ENCODE measurements at regions not wholly inside any gene's neighbourhood (a gene's known extent, or its start where the extent isn't known, plus 50 kb on each side); places are given as distances from the start of the nearest gene placed in this dataset.

- H3K4me1 ChIP-seq (ENCODE audit: insufficient read depth, low read length, poor library complexity, severe bottlenecking) = peaks cover 12% of the 10 kb centered on the region
- no TSS peak for BruUV-seq (replicated peaks)
- H3K27me3 ChIP-seq (replicated peaks; ENCODE audit: insufficient read depth, low read depth, low read length, poor library complexity) = no peaks in the 10 kb centered on the region
- POLR2A ChIA-PET (ENCODE audit: low non-redundant PET) = no interaction called here
- CTCF ChIA-PET = no interaction called here
- no peak overlapping the region for H3K4me3 ChIP-seq (ENCODE audit: low read depth, low read length, poor library complexity, severe bottlenecking)
- no peak for DNase-seq (ENCODE audit: low spot score)
- intact Hi-C loops (cut with micrococcal nuclease; ENCODE audit: unreplicated experiment) = no loop called here
- H3K9me3 ChIP-seq (ENCODE audit: low read depth, low read length, poor library complexity, severe bottlenecking) = no peaks in the 10 kb centered on the region
- H3K36me3 ChIP-seq (ENCODE audit: insufficient read depth, low read length, poor library complexity, severe bottlenecking) = no peaks in the 10 kb centered on the region
- TF ChIP-seq CTCF (conservative IDR thresholded peaks at IDR 0.05; ENCODE audit: low read depth, low read length) = peak; percentile 39; the same call in 1 of the 2 replicates
- TF ChIP-seq EZH2 (IDR thresholded peaks at IDR 0.05; ENCODE audit: borderline replicate concordance, low read depth, low read length, poor library complexity, severe bottlenecking) = no peak
- H3K27ac ChIP-seq (ENCODE audit: low read depth, low read length, poor library complexity, severe bottlenecking) = no peak overlapping the region
Observed at GRCh38 chr4:15144249-15144966, 142.1 kb downstream of the CPEB2 start.

GRCh38 chr4:15144967-15145295, 142.7 kb downstream of the CPEB2 start:
- Histone ChIP-seq H3K27me3 (replicated peaks; ENCODE audit: insufficient read depth, low read depth, low read length, poor library complexity) (no peaks in the 10 kb centered on the region), H3K4me1 (ENCODE audit: insufficient read depth, low read length, poor library complexity, severe bottlenecking) (peaks cover 17% of the 10 kb centered on the region), H3K27ac (ENCODE audit: low read depth, low read length, poor library complexity, severe bottlenecking) (no peak overlapping the region), H3K36me3 (ENCODE audit: insufficient read depth, low read length, poor library complexity, severe bottlenecking) (no peaks in the 10 kb centered on the region), H3K9me3 (ENCODE audit: low read depth, low read length, poor library complexity, severe bottlenecking) (no peaks in the 10 kb centered on the region), H3K4me3 (ENCODE audit: low read depth, low read length, poor library complexity, severe bottlenecking) (no peak overlapping the region)
- BruUV-seq (replicated peaks) = no TSS peak
- ChIA-PET CTCF (no interaction called here), POLR2A (ENCODE audit: low non-redundant PET) (no interaction called here)
- DNase-seq (ENCODE audit: low spot score) = no peak
- no peak for TF ChIP-seq EZH2 (IDR thresholded peaks at IDR 0.05; ENCODE audit: borderline replicate concordance, low read depth, low read length, poor library complexity, severe bottlenecking)
- TF ChIP-seq CTCF (conservative IDR thresholded peaks at IDR 0.05; ENCODE audit: low read depth, low read length) = no peak
- intact Hi-C loops (cut with micrococcal nuclease; ENCODE audit: unreplicated experiment) = no loop called here

DNA sequence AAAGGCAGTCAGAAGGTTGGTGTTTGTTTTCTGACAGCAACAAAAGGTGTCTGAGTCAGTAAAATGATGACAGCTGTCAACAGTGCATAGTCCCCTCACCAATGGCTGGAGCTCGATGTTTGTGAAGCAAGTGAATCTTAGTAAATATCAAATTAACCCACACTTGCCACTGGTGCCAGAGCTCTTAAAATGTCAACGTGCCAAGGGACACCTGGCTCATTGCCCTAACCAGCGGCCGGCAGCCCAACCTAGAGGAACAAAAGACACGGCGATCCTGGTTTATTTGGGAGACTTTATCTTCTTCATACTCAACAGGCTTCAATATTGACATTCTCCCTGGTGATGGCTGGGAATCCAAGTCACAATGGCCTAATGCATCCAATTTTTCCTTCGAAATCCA, 143.4 kb downstream of the CPEB2 start:
- peaks cover 20% of the 10 kb centered on the region for H3K4me1 ChIP-seq (ENCODE audit: insufficient read depth, low read length, poor library complexity, severe bottlenecking)
- DNase-seq (ENCODE audit: low spot score) = no peak
- H3K27ac ChIP-seq (ENCODE audit: low read depth, low read length, poor library complexity, severe bottlenecking) = no peak overlapping the region
- no TSS peak for BruUV-seq (replicated peaks)
- H3K27me3 ChIP-seq (replicated peaks; ENCODE audit: insufficient read depth, low read depth, low read length, poor library complexity) = no peaks in the 10 kb centered on the region
- no peak for TF ChIP-seq CTCF (conservative IDR thresholded peaks at IDR 0.05; ENCODE audit: low read depth, low read length)
- no peak for TF ChIP-seq EZH2 (IDR thresholded peaks at IDR 0.05; ENCODE audit: borderline replicate concordance, low read depth, low read length, poor library complexity, severe bottlenecking)
- no peaks in the 10 kb centered on the region for H3K9me3 ChIP-seq (ENCODE audit: low read depth, low read length, poor library complexity, severe bottlenecking)
- no peak overlapping the region for H3K4me3 ChIP-seq (ENCODE audit: low read depth, low read length, poor library complexity, severe bottlenecking)
- CTCF ChIA-PET = no interaction called here
- POLR2A ChIA-PET (ENCODE audit: low non-redundant PET) = no interaction called here
- intact Hi-C loops (cut with micrococcal nuclease; ENCODE audit: unreplicated experiment) = no loop called here
- no peaks in the 10 kb centered on the region for H3K36me3 ChIP-seq (ENCODE audit: insufficient read depth, low read length, poor library complexity, severe bottlenecking)

Measured in A673 (cell line).